ENCODE measurements at regions not wholly inside any gene's neighbourhood (a gene's known extent, or its start where the extent isn't known, plus 50 kb on each side); places are given as distances from the start of the nearest gene placed in this dataset.
"Not testable (repeated sequence)": the region's sequence is repeated elsewhere in the genome, so short reads cannot be mapped to it uniquely, and the experiment has no call there.

DNA sequence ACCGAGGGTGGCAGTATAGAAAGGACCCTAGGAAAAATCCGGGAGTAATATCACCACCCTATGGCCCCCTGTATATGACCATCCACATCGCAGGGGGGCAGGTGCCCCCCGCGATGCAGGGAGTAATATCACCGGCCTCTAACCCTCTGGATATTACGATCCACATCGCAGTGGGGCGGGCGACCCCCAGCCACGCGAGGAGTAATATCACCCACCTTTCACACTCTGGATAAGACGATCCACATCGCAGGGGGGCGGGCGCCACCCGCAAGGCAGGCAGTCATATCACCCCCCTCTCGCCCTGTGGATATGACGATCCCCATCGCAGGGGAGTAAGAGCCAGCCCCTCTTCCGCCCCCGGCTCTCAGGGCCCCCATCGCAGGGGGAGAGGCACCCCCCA is 76.7 kb upstream of the RUBCNL start:
- no peak for DNase-seq

DNA sequence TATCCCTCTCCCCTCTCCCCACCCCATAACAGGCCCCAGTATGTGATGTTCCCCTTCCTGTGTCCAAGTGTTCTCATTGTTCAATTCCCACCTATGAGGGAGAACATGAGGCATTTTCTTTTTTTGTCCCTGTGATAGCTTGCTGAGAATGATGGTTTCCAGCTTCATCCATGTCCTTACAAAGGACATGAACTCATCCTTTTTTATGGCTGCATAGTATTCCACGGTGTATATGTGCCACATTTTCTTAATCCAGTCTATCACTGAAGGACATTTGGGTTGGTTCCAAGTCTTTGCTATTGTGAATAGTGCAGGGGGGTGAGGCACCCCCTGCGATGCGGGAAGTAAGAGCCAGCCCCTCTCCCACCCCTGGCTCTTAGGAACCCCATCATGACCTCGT is 73.2 kb upstream of the RUBCNL start:
- not testable (repeated sequence) for DNase-seq

DNA sequence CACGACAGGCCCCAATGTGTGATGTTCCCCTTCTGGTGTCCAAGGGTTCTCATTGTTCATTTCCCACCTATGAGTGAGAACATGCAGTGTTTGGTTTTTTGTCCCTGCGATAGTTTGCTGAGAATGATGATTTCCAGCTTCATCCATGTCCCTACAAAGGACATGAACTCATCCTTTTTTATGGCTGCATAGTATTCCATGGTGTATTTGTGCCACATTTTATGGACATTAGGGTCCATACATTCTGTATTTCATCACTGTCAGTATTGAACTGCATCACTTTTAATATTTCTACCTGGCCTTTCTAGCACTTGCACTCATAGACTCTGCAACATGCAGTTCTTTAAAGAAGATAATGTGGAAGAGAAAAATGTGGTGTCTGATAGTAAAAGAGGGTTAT is 70.2 kb upstream of the RUBCNL start:
- not testable (repeated sequence) for DNase-seq

DNA sequence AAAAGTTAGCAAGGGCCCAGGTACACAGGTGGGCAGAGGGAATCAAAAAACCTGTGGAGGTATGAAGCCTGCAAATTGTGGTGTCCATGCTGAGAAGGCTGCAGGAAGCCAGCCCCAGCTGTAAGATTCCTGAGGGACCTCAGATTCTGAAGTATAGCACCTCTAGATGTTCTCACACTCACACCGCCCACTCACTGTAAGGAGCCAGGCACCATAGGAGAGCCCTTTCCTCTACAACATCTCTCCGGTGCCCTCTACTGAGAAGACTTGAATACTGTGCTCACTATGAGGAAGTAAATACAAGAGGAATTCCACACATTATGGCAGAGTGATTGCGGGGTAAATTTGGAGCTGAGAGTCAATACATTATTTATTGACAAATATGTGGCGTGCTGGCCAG is 68.9 kb upstream of the RUBCNL start:
- peak; percentile 40 for DNase-seq

GRCh38 chr13:46451145-46451544 is 64.1 kb upstream of the RUBCNL start:
- not testable (repeated sequence) for DNase-seq

DNA sequence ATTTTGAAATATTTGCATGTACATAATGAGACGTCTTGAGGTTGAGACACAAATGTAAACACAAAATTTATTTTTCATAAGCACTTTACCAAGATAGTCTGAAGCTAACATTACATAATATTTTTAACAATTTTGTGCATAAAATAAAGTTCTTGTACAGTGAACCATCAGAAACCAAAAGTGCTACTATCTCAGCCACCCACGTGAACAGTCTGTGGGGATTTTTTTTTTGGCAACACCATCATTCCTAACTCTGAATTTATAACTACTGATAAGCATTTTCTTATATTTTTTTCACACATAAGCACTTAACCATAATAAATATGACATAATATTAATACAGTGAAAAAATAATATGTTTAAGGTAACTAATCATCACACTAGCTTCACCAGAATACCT is 62.9 kb upstream of the RUBCNL start:
- not testable (repeated sequence) for DNase-seq

DNA sequence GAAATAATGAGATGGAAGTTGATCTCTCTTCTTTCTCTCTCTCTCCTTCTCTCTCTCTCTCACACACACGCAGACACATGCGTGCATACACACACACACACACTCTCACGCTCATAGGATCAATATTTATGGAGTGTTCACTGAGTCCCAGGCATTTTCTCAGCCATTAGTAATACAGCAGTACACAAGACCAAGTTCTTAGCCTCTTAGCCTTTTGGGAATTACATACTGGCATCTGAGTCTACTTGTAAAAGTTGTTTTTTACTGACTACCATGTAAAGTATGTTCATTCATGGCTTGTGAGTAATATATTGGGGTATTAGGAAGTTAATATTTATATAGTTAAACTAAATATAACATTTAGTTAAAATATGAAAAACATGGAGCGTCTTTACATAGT is 61.1 kb upstream of the RUBCNL start:
- DNase-seq, result not testable (repeated sequence)

- not testable (repeated sequence) for DNase-seq
These were observed 50.9 kb upstream of the RUBCNL start for GRCh38 chr13:46437808-46438404.

Data from stimulated activated CD4-positive, alpha-beta T cell treated with anti-CD3 and anti-CD28 coated beads, Interleukin-15, amount 100 ng/mL, for 24 hours (primary cell).